ENCODE measurements at regions not wholly inside any gene's neighbourhood (a gene's known extent, or its start where the extent isn't known, plus 50 kb on each side); places are given as distances from the start of the nearest gene placed in this dataset.

- Histone ChIP-seq H2BK120ac (ENCODE audit: insufficient read depth, low read length, poor library complexity) (no peak overlapping the region), H4K8ac (ENCODE audit: low read depth, low read length) (no peak overlapping the region), H3K4ac (ENCODE audit: low read depth, low read length) (no peak overlapping the region), H3K4me2 (ENCODE audit: low read length) (no peak overlapping the region), H3K27ac (ENCODE audit: low read depth, low read length) (no peak overlapping the region), H2AK5ac (ENCODE audit: low read length) (no peak overlapping the region), H3K4me1 (ENCODE audit: control insufficient read depth in 1 of 2, insufficient read depth in 2 of 2, low read length in 2 of 2) (peaks cover 4 to 11% of the 10 kb centered on the region in 2 experiments), H3K9me3 (ENCODE audit: insufficient read depth, low read depth, low read length) (no peaks in the 10 kb centered on the region), H3K27me3 (ENCODE audit: insufficient read depth, low read length) (no peaks in the 10 kb centered on the region), H3K9ac (ENCODE audit: low read length) (no peak overlapping the region), H4K91ac (ENCODE audit: low read depth, low read length) (no peak overlapping the region), H3K79me1 (ENCODE audit: low read length) (peaks cover 4% of the 10 kb centered on the region), H3K79me2 (ENCODE audit: control insufficient read depth, insufficient read depth, low read length, poor library complexity) (no peaks in the 10 kb centered on the region), H3K14ac (ENCODE audit: low read length) (no peak overlapping the region), H4K12ac (ENCODE audit: low read depth, low read length) (no peak overlapping the region), H3K36me3 (ENCODE audit: control insufficient read depth in 1 of 2, insufficient read depth in 2 of 2, low read length in 2 of 2) (no peaks in the 10 kb centered on the region), H2BK12ac (ENCODE audit: low read length) (no peak overlapping the region), H2AFZ (ENCODE audit: insufficient read depth, low read length, poor library complexity) (no peak overlapping the region), H3K18ac (ENCODE audit: low read length) (no peak overlapping the region), H3K23ac (ENCODE audit: low read length) (no peak overlapping the region), H3K4me3 (ENCODE audit: low read depth, low read length) (no peak overlapping the region), H2BK5ac (ENCODE audit: low read depth, low read length, poor library complexity) (no peak overlapping the region)
- WGBS (ENCODE audit: extremely low coverage, insufficient coverage, insufficient read length), result no CpG with 5 or more reads among the region's 1 CpG
- DNase-seq, result no peak
Measured at GRCh38 chr16:9254863-9255262, 163.4 kb downstream of the HAPSTR1 start.

- Histone ChIP-seq H4K91ac (ENCODE audit: low read depth, low read length) (no peak overlapping the region), H4K12ac (ENCODE audit: low read depth, low read length) (no peak overlapping the region), H3K23ac (ENCODE audit: low read length) (no peak overlapping the region), H3K27me3 (ENCODE audit: insufficient read depth, low read length) (no peaks in the 10 kb centered on the region), H4K8ac (ENCODE audit: low read depth, low read length) (no peak overlapping the region), H3K9me3 (ENCODE audit: insufficient read depth, low read depth, low read length) (no peaks in the 10 kb centered on the region), H3K27ac (ENCODE audit: low read depth, low read length) (no peak overlapping the region), H2BK120ac (ENCODE audit: insufficient read depth, low read length, poor library complexity) (no peak overlapping the region), H3K4ac (ENCODE audit: low read depth, low read length) (no peak overlapping the region), H2AK5ac (ENCODE audit: low read length) (no peak overlapping the region), H3K9ac (ENCODE audit: low read length) (no peak overlapping the region), H3K79me2 (ENCODE audit: control insufficient read depth, insufficient read depth, low read length, poor library complexity) (no peaks in the 10 kb centered on the region), H2AFZ (ENCODE audit: insufficient read depth, low read length, poor library complexity) (no peak overlapping the region), H3K36me3 (ENCODE audit: control insufficient read depth in 1 of 2, insufficient read depth in 2 of 2, low read length in 2 of 2) (no peaks in the 10 kb centered on the region), H3K4me1 (ENCODE audit: control insufficient read depth in 1 of 2, insufficient read depth in 2 of 2, low read length in 2 of 2) (peaks cover 4 to 11% of the 10 kb centered on the region in 2 experiments), H2BK12ac (ENCODE audit: low read length) (no peak overlapping the region), H3K18ac (ENCODE audit: low read length) (no peak overlapping the region), H3K79me1 (ENCODE audit: low read length) (peaks cover 4% of the 10 kb centered on the region), H2BK5ac (ENCODE audit: low read depth, low read length, poor library complexity) (no peak overlapping the region), H3K14ac (ENCODE audit: low read length) (no peak overlapping the region), H3K4me2 (ENCODE audit: low read length) (no peak overlapping the region), H3K4me3 (ENCODE audit: low read depth, low read length) (no peak overlapping the region)
- no CpG with 5 or more reads among the region's 6 CpGs for WGBS (ENCODE audit: extremely low coverage, insufficient coverage, insufficient read length)
- DNase-seq, result peak; percentile 12 to 50
Measured at GRCh38 chr16:9256196-9256595, 164.8 kb downstream of the HAPSTR1 start.

GRCh38 chr16:9257843-9258242 is 166.4 kb downstream of the HAPSTR1 start:
- Histone ChIP-seq H3K4me1 (ENCODE audit: control insufficient read depth in 1 of 2, insufficient read depth in 2 of 2, low read length in 2 of 2) (peaks cover 2 to 4% of the 10 kb centered on the region in 2 experiments), H3K9ac (ENCODE audit: low read length) (no peak overlapping the region), H3K79me1 (ENCODE audit: low read length) (no peaks in the 10 kb centered on the region), H4K8ac (ENCODE audit: low read depth, low read length) (no peak overlapping the region), H2BK120ac (ENCODE audit: insufficient read depth, low read length, poor library complexity) (no peak overlapping the region), H3K4ac (ENCODE audit: low read depth, low read length) (no peak overlapping the region), H3K23ac (ENCODE audit: low read length) (no peak overlapping the region), H3K4me2 (ENCODE audit: low read length) (no peak overlapping the region), H2BK12ac (ENCODE audit: low read length) (no peak overlapping the region), H3K27ac (ENCODE audit: low read depth, low read length) (no peak overlapping the region), H3K4me3 (ENCODE audit: low read depth, low read length) (no peak overlapping the region), H3K36me3 (ENCODE audit: control insufficient read depth in 1 of 2, insufficient read depth in 2 of 2, low read length in 2 of 2) (no peaks in the 10 kb centered on the region), H3K27me3 (ENCODE audit: insufficient read depth, low read length) (no peaks in the 10 kb centered on the region), H2AFZ (ENCODE audit: insufficient read depth, low read length, poor library complexity) (no peak overlapping the region), H4K91ac (ENCODE audit: low read depth, low read length) (no peak overlapping the region), H3K79me2 (ENCODE audit: control insufficient read depth, insufficient read depth, low read length, poor library complexity) (no peaks in the 10 kb centered on the region), H2BK5ac (ENCODE audit: low read depth, low read length, poor library complexity) (no peak overlapping the region), H2AK5ac (ENCODE audit: low read length) (no peak overlapping the region), H3K9me3 (ENCODE audit: insufficient read depth, low read depth, low read length) (no peaks in the 10 kb centered on the region), H3K18ac (ENCODE audit: low read length) (no peak overlapping the region), H4K12ac (ENCODE audit: low read depth, low read length) (no peak overlapping the region), H3K14ac (ENCODE audit: low read length) (no peak overlapping the region)
- no peak for DNase-seq
- WGBS (ENCODE audit: extremely low coverage, insufficient coverage, insufficient read length), result no CpG with 5 or more reads among the region's 1 CpG

GRCh38 chr16:9258423-9259051 is 167.1 kb downstream of the HAPSTR1 start:
- no peaks in the 10 kb centered on the region for H3K36me3 ChIP-seq (ENCODE audit: control insufficient read depth in 1 of 2, insufficient read depth in 2 of 2, low read length in 2 of 2)
- H3K79me1 ChIP-seq (ENCODE audit: low read length), result no peaks in the 10 kb centered on the region
- H2AK5ac ChIP-seq (ENCODE audit: low read length), result no peak overlapping the region
- H3K27me3 ChIP-seq (ENCODE audit: insufficient read depth, low read length), result no peaks in the 10 kb centered on the region
- H3K9ac ChIP-seq (ENCODE audit: low read length), result no peak overlapping the region
- no peak overlapping the region for H3K4me2 ChIP-seq (ENCODE audit: low read length)
- H3K4ac ChIP-seq (ENCODE audit: low read depth, low read length), result no peak overlapping the region
- H4K91ac ChIP-seq (ENCODE audit: low read depth, low read length), result no peak overlapping the region
- no peak overlapping the region for H3K18ac ChIP-seq (ENCODE audit: low read length)
- H3K79me2 ChIP-seq (ENCODE audit: control insufficient read depth, insufficient read depth, low read length, poor library complexity), result no peaks in the 10 kb centered on the region
- no CpG with 5 or more reads among the region's 14 CpGs for WGBS (ENCODE audit: extremely low coverage, insufficient coverage, insufficient read length)
- no peak overlapping the region for H2BK12ac ChIP-seq (ENCODE audit: low read length)
- peak overlapping the region; percentile 64 for H4K8ac ChIP-seq (ENCODE audit: low read depth, low read length)
- no peak overlapping the region for H2BK120ac ChIP-seq (ENCODE audit: insufficient read depth, low read length, poor library complexity)
- no peak overlapping the region for H3K4me3 ChIP-seq (ENCODE audit: low read depth, low read length)
- DNase-seq, result peak in 1 of 2 donors; percentile 34
- H3K4me1 ChIP-seq (ENCODE audit: control insufficient read depth in 1 of 2, insufficient read depth in 2 of 2, low read length in 2 of 2), result peaks cover 2 to 4% of the 10 kb centered on the region in 2 experiments
- no peak overlapping the region for H2AFZ ChIP-seq (ENCODE audit: insufficient read depth, low read length, poor library complexity)
- H3K14ac ChIP-seq (ENCODE audit: low read length), result no peak overlapping the region
- no peak overlapping the region for H4K12ac ChIP-seq (ENCODE audit: low read depth, low read length)
- no peak overlapping the region for H2BK5ac ChIP-seq (ENCODE audit: low read depth, low read length, poor library complexity)
- H3K23ac ChIP-seq (ENCODE audit: low read length), result no peak overlapping the region
- no peaks in the 10 kb centered on the region for H3K9me3 ChIP-seq (ENCODE audit: insufficient read depth, low read depth, low read length)
- no peak overlapping the region for H3K27ac ChIP-seq (ENCODE audit: low read depth, low read length)
